VCaP (cell line): ENCODE measurements at regions not wholly inside any gene's neighbourhood (a gene's known extent, or its start where the extent isn't known, plus 50 kb on each side); places are given as distances from the start of the nearest gene placed in this dataset.

Experiments
- H3K27ac ChIP-seq: fragments of 450-650 bp; 2 replicates; pipeline ENCODE4 v1.5.1; 2017
- TF ChIP-seq, protein P1 (sequence below): fragments of 450-650 bp; conservative IDR thresholded peaks from 2 replicates; pipeline ENCODE4 v1.5.1; 2017; ENCODE audit warnings: mild to moderate bottlenecking, moderate library complexity

DNA sequence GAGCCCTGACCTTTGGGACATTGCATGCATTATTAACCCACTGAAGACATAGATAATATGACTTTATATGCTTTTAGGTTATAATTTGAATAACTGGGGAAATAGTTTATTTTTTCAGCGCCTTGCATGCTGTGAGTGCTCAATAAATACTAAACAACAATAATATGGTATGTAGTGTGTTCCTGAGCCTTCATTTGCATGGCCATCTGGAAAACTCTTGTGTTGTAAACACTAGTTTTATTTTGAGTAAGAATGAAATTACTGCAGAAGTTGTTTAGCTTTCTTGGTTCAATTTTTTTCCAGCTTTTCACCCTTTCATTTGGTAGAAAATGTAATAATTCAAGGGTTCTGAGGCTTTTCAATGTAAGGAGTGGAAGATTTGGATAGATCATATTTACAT is 189.3 kb upstream of the GALNT5 start:
- H3K27ac ChIP-seq: no peak overlapping the region
- TF ChIP-seq, protein P1, sequence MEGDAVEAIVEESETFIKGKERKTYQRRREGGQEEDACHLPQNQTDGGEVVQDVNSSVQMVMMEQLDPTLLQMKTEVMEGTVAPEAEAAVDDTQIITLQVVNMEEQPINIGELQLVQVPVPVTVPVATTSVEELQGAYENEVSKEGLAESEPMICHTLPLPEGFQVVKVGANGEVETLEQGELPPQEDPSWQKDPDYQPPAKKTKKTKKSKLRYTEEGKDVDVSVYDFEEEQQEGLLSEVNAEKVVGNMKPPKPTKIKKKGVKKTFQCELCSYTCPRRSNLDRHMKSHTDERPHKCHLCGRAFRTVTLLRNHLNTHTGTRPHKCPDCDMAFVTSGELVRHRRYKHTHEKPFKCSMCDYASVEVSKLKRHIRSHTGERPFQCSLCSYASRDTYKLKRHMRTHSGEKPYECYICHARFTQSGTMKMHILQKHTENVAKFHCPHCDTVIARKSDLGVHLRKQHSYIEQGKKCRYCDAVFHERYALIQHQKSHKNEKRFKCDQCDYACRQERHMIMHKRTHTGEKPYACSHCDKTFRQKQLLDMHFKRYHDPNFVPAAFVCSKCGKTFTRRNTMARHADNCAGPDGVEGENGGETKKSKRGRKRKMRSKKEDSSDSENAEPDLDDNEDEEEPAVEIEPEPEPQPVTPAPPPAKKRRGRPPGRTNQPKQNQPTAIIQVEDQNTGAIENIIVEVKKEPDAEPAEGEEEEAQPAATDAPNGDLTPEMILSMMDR: no peak

DNA sequence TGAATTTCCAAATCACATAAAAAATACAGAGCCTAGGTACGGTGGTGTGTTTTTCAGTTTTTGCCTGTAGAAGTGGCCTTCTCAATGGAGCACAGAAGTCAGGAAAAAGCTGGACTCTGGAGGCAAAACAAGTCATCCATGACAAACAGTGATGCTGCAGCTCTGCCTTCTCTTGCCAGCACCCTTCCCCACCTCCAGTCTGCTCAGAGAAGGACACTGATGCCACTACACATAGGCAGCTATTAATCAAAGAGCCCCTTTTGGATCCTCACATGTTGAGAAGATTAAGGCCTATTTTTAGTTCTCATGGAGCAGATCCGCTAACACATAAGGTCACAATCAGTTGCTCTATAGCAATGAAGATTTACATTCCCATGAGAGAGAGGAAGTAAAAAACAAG is 181.6 kb upstream of the GALNT5 start:
- TF ChIP-seq, protein P1: no peak
- no peak overlapping the region for H3K27ac ChIP-seq

- H3K27ac ChIP-seq: no peak overlapping the region
- TF ChIP-seq, protein P1: no peak
These were observed 180.9 kb upstream of the GALNT5 start for GRCh38 chr2:157076526-157077161.

GRCh38 chr2:157077753-157078350 is 179.7 kb upstream of the GALNT5 start:
- no peak overlapping the region for H3K27ac ChIP-seq
- TF ChIP-seq, protein P1: no peak

DNA sequence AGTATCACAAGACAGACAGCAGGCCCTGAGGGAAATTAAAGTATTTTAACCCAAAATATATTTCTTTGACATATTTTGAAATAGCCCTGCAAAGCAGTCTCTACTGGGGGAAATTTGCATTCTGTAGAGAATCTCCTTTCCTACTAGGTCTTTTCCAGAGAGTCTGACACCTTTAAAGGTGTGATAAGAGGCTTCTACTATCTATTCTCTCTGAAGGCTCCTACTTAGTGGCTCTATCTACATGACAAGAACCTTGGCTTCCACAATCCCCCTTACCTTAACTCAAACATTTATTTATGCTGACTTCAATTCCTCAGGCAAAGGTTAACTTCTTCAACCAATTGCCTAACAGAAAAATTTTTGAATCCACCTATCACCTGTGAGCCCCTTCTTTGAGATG is 174.6 kb upstream of the GALNT5 start:
- TF ChIP-seq, protein P1: no peak

GRCh38 chr2:157085522-157085921 is 172.0 kb upstream of the GALNT5 start:
- TF ChIP-seq, protein P1: no peak
- no peak overlapping the region for H3K27ac ChIP-seq

More for the DNA sequence above, 174.6 kb upstream of the GALNT5 start:
- no peak overlapping the region for H3K27ac ChIP-seq

- TF ChIP-seq, protein P1: no peak
- no peak overlapping the region for H3K27ac ChIP-seq
These were observed 170.0 kb upstream of the GALNT5 start for GRCh38 chr2:157087373-157088002.
